Stomach (tissue), 4 donors: ENCODE measurements at regions not wholly inside any gene's neighbourhood (a gene's known extent, or its start where the extent isn't known, plus 50 kb on each side); places are given as distances from the start of the nearest gene placed in this dataset.

Experiments used
- EP300 ChIP-seq: sonication (generic); formaldehyde crosslinking; IDR thresholded peaks from one replicate; pipeline ENCODE4 v1.6.1; 2017; ENCODE audit warnings: antibody characterized with exemption
- POLR2A ChIP-seq, 4 donors: fragments of 450-650 bp; IDR thresholded peaks; one replicate each; pipeline ENCODE4 v1.6.1; 2016; ENCODE audit warnings: antibody characterized with exemption in 4 of 4, control low read depth in 2 of 4, mild to moderate bottlenecking in 1 of 4, moderate library complexity in 1 of 4
- POLR2AphosphoS5 ChIP-seq, 3 donors: sonication (generic); formaldehyde crosslinking; IDR thresholded peaks; one replicate each; pipeline ENCODE4 v1.6.1; 2016; ENCODE audit warnings: antibody characterized with exemption in 3 of 3
- TF ChIP-seq, protein P1 (sequence below), 7 experiments: fragments of 450-650 bp in 4 of 7; fragments of 200-600 bp in 3 of 7; sonication (generic) in 3 of 7; IDR thresholded peaks; one replicate each; pipeline ENCODE4 v1.5.1; 2016 to 2019; ENCODE audit warnings: antibody characterized with exemption in 7 of 7, control low read depth in 2 of 7, mild to moderate bottlenecking in 1 of 7

DNA sequence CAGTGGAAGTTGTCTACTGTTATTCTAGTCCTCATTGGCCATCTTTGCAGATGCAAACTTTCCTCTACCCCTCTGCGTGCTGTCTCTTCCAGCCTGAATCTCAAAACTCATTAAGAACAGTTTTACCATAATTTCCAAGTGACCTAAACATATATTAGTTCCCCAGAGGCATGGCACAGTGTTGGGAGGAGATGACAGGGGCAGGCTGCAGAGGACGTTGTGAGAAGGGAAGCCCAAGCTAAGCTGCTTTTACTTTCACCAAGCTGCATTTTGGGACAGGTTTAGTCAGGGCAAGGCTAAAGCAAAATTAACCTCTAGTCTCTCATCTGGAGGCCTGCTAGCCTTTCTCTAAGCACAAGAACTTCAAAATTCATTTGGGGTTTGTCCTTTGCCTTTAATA, 318.6 kb upstream of the SATB1 start:
- TF ChIP-seq, protein P1, sequence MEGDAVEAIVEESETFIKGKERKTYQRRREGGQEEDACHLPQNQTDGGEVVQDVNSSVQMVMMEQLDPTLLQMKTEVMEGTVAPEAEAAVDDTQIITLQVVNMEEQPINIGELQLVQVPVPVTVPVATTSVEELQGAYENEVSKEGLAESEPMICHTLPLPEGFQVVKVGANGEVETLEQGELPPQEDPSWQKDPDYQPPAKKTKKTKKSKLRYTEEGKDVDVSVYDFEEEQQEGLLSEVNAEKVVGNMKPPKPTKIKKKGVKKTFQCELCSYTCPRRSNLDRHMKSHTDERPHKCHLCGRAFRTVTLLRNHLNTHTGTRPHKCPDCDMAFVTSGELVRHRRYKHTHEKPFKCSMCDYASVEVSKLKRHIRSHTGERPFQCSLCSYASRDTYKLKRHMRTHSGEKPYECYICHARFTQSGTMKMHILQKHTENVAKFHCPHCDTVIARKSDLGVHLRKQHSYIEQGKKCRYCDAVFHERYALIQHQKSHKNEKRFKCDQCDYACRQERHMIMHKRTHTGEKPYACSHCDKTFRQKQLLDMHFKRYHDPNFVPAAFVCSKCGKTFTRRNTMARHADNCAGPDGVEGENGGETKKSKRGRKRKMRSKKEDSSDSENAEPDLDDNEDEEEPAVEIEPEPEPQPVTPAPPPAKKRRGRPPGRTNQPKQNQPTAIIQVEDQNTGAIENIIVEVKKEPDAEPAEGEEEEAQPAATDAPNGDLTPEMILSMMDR (IDR thresholded peaks at IDR 0.05), result no peak
- TF ChIP-seq POLR2A (IDR thresholded peaks at IDR 0.05), result no peak
- TF ChIP-seq POLR2AphosphoS5 (IDR thresholded peaks at IDR 0.05), result no peak
- no peak for TF ChIP-seq EP300
